ENCODE measurements at regions not wholly inside any gene's neighbourhood (a gene's known extent, or its start where the extent isn't known, plus 50 kb on each side); places are given as distances from the start of the nearest gene placed in this dataset.

DNA sequence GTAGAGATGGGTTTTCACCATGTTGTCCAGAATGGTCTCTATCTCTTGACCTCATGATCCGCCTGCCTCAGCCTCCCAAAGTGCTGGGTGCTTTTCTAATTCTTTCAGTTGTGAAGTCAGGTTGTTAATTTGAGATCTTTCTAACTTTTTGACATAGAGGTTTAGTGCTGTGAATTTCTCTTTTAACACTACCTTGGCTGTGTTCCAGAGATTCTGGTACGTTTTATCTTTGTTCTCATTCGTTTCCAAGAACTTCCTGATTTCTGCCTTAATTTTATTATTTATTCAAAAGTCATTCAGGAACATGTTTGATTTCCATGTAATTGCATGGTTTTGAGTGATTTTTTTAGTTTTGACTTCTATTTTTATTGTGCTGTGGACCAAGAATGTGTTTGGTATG is 63.5 kb upstream of the CCDC54 start:
- TF ChIP-seq SUZ12 (IDR thresholded peaks at IDR 0.05; ENCODE audit: extremely low read depth, insufficient read depth, insufficient read length) (no peak), YY1 (IDR thresholded peaks at IDR 0.05; ENCODE audit: insufficient read depth, insufficient read length) (no peak)
